ENCODE measurements at regions not wholly inside any gene's neighbourhood (a gene's known extent, or its start where the extent isn't known, plus 50 kb on each side); places are given as distances from the start of the nearest gene placed in this dataset.

DNA sequence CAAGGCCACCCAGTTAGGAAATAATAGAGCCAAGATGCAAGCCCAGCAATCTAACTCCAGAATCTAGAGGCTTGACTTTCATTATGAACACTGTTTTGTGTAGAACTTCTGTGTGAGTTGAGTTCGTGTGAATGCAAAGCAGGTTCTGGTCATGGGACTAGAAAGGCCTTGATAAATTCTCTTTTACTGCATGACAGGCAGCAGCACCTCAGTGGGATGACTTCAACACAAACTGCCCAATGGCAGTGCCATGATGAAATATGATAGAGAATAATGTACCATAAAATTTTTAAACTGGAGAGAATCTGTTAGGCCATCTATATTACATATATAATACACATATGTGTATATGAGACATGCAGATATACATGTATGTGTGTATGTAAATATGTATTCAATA lies 214.5 kb downstream of the KLF5 start:
- FAIRE-seq, result no peak

DNA sequence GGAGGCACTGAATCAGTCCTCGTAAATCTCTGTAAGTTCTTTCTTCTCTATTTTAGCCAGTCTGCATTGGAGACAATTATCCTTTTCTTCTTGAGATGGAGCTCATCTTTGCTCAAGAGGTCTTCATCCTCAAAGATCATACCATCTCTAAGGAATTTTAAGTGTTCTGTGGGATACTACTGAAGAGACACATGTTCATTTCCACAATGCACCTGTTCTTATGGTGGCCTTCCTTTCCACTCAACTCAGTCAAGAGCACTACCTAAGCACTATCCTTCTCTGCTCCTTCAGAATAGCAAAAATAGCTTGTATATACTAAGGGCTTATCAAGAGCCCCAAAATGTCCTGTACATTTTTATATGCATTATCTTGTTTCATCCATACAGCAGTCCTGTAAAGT lies 214.0 kb downstream of the KLF5 start:
- FAIRE-seq, result no peak

DNA sequence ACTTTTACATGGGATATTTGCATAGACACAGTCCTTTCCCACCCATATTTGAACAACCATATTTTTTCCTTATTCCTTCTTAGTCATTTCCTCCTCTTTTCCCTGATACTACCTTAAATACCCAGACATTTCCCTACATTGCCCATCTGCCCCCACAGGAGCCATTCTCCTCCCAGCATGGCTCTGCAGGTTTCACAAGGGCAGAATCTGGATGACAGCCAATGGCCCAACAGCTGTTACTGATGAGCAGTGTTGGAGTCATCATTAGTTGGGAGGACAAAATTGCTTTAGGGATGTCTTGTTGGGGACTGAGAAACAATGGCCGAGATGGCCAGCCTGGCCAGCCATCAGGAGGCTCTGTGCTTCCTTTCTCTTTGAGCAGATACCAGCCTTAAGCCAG lies 209.5 kb downstream of the KLF5 start:
- no peak for FAIRE-seq

DNA sequence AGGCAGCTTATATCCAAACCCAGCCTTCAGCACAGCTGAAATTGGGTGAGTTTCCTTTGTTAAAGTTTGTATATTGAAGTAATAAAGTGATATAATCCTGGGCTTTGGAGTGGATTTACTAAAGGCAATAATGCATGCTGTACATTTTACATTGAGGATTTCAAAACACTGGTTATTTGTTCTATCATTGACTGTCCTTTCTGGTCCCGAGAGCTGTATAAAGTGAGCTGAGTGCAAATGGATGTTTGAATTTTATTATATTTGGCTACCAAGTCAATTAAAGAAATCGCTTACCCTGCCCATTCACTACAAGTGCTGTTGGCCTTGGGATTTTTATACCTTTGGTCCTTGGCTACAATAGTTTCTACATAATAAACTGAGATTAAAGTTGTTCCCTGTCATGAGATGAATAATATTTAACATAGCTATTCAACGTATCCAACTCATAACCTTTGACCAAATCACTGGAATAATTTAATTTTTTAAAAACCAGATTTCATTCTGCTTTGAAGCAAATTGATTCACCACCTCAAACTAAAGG lies 207.9 kb downstream of the KLF5 start:
- FAIRE-seq, result no peak

DNA sequence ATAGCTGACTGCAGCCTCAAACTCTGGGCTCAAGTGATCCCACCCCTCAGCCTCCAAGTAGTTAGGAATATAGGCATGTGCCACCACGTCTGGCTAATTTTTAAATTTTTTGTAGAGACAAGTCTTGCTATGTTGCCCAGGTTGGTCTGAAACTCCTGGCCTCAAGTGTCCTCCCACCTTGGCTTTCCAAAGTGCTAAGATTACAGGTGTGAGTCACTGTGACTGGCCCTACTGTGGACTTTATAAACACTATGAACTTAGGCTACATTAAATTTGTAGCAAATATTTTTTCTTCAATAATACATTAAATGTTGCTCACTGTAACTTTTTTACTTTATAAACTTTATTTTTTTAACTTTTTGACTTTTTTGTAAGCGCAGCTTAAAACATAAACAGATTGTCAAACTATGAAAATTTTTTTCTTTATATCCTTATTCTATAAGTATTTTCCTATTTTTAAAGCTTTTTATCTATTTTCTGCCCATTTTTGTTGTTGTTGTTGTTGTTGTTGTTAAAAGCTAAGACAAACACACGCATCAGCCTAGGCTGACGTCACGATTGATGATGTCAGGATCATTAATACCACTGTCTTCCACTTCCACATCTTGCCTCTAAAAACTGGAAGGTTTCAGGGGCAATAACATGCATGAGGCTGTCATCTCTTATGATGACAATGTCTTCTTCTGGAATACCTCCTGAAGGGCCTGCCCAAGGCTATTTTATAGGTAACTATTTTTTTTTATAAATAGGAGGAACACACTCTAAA lies 204.2 kb downstream of the KLF5 start:
- FAIRE-seq, result no peak

DNA sequence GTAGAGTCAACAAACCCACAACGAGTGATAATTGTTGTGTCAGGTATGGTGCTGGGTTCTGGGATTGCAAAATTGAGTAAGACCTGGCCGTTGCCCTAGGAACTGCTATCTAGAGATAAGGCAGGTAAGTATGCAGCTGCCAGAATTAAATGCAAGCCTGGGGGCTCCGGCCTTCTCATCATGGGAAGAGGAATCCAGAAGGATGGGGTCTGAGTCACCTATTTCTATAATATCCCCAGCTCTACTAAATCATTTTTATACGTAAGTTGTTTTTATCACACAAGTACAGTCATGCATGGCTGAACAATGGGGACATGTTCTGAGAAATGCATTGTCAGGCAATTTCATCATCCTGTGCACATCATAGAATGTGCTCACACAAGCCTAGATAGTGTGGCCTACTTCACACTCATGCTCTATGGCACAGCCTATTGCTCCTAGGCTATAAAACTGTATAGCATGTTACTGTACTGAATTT lies 203.0 kb downstream of the KLF5 start:
- FAIRE-seq, result no peak

DNA sequence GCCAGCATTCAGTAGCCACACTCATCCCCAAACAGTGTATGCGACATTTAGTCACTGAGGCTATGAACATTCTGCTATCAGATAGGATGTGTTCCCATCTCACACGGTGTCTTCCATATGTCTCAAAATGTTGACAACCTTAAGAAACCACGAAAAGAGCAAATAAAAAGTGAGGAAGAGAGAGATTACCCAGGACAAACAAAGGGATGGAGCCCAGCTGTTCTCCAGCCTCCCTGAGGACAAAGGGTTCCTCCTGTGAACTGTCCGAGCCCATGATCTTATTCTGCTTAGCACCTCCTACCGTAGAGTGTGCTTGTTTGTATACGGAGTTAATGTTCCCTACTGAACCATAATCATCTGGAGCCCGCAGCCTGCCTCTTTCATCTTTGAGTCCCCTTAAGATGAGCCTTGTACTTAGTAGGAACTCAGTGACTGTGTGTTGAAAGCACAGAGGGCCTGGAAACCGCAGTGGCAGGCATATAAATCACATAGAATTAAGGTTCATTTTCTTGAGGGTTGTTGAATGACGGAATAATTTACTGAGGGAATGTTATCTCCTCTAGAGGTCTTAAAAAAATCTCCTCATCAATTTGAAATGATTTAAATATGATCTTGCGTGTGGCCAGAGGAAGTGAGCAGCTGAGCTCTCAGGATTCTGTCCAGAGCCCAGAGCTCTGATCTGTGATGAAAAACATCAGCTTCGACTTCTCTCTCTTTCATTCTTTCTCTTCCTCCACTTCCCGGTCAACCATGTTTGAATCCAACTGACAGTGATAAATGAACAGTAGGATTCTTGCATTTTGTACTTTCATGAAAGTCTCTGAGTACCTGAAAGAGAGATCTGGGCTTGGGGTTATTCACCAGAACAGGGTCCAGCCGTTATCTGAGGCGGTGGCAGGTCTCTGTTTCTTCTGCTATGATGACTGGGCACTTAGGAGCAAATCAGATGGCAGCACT lies 200.5 kb downstream of the KLF5 start:
- no peak for FAIRE-seq

DNA sequence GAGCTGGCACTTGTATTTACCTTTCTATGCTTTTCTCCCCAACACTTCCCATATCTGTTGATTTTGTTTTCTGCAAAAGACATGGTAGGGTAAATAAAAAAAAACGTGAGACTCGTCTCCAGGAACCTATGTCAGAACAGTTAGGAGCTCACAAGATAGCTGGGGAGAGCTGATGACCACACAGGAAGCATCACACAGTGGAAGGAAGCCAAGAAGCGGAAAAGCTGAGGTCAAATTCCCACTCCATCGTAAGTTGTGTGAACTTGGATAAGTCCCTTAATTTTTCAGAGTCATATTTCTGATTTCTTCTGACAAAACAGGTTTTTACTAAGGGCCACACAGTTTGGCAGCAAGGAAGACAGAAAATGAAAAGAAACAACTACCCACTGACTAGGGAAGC lies 199.6 kb downstream of the KLF5 start:
- no peak for FAIRE-seq

DNA sequence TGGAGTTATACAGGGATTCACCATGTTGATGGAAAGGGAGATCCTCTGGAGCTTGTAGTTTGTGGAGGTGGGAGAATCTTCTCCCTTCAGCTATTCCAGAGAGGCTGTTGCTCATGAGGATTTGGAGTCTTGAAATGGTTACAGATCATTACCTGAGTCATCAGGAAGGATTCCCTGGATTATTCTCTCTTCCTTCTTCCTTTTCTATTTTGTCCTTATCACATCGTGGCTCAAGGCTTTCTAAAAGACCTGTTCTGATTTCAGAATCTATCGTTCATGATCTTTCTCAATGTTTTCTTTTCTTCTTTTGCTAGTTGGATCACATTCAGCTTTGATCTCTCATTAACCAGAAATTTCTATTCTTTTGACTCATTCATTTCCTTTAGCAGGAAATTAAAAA lies 196.0 kb downstream of the KLF5 start:
- FAIRE-seq, result no peak

DNA sequence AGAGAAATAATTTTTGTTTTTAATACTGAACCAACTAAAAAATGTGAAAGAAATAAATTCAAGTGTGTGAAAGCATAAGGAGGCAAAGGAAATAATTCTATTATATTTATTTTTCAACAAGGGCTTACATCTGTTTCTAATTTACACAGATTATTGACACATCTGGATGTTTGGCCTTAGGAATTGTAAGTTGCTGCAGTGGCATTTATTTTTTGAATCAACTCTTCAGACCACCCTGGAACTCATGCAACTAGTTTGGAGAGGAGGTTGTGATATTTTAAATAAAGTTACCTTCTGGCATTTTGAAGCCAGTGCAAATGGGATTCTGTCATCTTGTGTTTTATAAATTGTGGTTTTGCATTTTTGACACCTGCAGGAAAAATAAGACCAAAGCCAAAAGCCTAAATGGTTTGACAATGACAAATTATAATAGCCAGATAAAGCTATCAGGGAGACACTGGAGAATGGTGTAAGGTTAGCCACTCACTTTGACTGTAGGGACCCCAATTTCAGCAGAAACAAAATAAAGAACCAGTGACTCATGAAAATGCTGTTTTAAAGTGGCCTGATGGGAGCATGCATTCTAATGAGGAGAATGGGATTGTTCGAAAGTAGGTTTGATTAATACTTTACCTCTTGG lies 192.9 kb downstream of the KLF5 start:
- no peak for FAIRE-seq

DNA sequence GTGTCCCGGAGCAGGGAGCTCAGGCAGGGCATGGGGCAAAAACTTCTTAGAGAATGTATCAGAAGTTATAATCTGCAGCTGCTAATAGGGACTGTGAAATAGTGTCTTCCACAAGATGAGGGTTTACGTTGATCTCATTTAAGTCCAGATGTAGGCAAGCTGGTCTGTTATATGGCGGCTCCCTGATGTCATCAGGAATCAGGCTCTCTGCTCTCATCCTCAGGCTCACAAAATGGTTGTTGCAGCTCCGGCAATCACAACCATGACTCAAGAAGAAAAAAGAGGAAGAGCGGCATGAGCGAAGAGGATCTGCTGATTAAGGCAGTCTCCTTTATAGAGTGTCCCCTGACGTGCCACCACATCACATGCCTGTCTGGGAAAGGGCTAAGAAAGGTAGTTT lies 191.3 kb downstream of the KLF5 start:
- no peak for FAIRE-seq

DNA sequence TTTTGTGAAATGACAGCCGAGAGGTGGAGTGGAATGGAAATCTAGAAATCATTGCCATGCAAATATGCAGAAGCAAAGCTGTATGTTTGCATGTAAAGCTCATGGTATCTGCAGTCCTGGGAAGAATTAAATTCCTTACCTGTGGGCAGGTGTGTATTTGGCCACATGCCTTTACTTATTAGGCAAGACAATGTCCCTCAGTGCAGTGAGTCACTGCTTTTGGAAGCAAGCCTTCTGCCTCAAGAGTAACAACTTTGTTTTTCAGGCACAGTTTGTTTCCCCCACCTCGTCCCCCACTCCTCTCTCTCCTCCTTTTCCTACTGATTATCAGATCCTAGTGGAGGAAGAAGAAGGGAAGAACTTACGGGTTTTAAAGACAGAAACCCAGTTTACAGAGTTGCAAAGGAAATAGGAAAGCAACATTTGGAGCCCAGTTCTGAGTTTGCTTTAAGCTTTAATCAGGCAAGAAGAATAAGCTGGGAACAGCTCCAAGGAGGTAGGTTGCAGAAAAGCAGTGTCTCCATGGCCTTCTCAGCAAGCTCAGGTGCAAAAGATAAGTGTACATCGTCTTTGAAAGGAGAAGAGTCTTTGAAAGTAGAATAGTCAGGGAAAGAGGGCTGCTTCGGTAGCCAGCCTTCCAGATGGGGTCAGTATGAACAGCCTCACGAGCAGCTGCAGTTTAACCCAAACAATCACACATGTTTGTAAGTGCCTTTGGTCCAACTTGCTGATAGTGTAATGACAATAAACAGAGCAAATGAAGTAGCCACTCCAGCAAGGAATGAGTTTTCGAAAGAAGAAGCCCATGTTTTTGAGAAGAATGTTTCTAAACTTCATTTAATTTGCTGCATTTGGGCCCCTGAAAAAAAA lies 190.1 kb downstream of the KLF5 start:
- FAIRE-seq, result no peak

DNA sequence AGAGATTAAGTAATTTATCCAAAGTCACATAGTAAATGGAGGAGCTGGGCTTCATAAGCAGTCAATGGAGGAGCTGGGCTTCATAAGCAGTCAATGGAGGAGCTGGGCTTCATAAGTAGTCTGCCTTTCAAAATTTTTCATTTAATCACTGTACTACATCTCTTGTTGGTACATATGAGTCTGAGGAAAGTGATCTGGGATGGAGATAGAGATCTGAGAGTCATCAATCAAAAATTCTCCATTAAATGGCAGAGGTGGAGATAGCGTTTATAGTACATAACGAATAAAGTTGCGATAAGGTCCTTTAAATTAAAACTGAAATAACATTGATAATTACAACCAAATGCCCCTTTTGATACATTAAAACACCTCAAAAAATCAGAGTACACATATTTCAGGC lies 189.3 kb downstream of the KLF5 start:
- FAIRE-seq, result no peak

DNA sequence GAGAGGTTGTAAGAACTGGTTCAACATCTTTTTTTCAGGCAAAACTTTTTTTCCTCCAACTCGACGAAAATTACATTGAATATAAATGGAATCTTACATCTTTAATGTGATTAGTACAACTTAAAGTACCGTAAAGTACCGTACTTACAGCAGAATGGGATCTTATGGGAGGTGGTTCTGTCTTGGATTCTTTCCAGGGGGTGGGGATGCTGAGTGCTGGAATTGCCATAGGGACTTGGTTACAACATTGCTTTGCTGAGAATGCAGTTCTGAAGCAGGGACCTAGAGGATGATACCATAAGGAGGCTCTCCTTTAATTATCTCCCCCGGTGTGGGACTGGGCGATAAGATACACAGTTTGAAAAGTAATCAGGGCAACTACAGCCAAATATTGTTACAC lies 186.4 kb downstream of the KLF5 start:
- no peak for FAIRE-seq

DNA sequence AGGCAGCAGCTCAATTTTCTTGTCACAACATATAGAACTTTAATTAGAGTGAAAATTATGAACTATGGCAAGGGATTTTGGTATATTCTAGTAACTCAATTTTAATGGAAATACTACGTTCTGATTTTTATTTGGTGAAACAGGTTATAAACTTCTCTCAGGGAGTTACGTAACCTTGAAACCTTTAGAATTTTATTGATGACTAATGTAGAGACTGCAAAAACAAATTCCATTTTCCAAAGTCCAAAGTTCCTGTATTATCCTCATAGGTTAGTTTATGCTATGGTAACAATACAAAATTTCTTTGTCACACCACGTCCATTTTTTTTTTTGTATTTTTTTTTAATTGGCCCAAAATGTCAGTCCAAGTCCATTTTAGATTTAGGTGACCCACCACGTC lies 185.7 kb downstream of the KLF5 start:
- FAIRE-seq, result no peak

DNA sequence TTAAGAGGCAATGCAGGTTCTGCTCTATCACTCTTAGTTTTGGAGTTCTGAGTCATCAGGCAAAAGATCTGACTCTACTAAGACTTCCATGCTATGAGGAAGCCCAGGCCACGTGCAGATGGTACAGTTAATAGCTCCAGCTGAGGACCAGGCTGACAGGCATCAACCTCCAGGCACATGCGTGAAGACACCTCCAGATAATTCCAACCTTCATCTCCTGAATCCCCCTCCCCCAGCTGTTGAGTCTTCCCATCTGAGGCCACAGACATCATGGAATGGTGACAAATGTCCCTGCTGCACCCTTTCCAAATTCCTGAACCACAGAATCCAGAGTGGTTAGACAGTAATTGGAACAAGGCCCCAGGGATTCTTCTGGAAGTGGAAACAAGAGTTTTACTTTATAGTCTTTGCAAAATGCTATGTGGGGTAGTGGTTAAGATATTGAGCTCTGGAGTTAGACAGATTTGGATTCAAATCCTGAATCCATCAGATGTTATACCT lies 183.8 kb downstream of the KLF5 start:
- no peak for FAIRE-seq

DNA sequence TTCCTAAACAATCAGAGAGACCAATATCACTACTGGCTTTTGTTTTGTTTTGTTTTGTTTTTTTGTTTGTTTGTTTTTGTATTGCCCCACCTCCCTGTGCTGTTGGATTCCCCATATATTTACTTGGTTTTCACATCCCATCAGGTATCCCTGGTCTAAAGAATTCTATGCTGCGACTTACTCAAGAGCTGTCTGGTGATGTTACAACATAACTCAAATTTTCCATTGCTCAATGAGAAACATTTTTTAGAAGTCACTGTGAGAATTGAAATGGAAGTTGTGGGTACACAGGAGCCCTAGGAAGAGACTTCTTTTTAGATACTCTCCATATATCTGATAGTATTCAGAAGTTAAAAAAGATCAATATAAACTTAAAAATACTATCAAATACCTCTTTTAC lies 181.4 kb downstream of the KLF5 start:
- FAIRE-seq, result no peak

DNA sequence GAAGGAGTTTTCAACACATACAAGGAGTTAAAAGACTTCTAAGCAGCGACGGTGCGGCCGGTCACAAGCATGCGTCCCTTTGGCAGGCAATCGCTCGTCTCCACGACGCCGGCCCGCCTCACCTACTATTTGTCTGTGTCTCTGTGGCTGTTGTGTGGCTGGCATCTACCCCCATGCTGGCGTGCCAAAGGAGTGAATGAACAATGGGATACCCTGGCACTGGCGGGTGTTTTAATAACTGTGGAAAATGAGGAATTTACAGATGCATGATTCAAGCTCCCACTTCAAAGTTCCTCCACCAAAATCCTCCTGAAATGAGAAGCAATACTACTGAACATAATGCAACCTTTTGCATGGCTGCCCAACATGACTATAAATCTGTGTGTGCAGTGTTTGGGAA lies 176.6 kb downstream of the KLF5 start:
- FAIRE-seq, result no peak

DNA sequence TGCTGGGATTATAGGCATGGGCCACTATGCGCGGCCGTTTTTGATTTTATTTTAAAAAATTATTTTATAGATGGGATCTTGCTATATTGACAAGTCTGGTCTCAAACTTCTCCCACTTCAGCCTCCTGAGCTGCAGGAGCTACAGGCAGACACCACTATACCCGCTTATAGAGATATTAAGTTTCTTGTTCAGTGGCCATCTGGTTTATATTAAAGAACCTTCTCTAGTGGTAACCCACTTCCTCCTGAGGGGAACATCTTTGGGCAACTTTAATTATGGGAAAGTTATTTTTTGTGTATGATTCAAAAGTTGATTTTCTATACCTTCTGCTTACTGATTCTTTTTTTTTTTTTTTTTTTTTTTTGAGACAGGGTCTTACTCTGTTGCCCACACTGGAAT lies 172.7 kb downstream of the KLF5 start:
- no peak for FAIRE-seq

DNA sequence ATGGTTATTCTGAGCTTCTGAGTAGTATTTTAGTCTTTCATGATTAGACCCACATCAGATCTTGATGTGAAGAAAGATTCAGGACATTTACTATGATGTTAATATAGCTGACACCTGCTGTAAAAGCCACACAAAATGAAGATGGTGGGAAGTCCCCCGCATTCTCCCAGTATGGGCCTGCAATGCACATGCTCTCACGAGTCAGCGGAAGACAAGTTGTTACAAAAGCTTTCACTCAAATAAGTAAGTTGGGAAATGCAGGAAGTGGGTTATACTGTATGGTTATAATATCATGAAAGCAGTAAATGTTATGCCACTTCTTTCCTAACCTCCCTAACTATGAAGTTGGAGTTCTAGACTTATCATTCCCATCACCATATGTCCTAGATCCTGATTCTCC lies 171.9 kb downstream of the KLF5 start:
- FAIRE-seq, result no peak

DNA sequence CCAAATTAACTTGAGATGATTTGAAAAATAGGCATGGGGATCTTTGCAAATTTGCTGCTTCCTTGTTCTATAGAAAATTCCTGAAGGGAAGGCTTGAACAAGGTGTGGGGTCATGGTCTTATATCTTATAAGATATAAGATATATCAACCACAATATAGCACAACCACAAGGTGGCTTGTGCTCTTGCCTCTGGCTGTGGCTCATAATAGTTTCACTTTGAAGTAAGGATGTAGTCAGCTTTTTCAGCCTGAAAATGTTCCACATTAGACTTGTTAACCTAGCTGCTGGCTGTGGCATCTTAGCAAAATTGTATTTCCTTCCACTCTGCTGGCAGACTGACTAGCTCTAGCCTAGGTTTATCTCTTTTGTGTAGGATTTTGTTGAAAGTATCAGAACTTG lies 169.7 kb downstream of the KLF5 start:
- FAIRE-seq, result no peak

DNA sequence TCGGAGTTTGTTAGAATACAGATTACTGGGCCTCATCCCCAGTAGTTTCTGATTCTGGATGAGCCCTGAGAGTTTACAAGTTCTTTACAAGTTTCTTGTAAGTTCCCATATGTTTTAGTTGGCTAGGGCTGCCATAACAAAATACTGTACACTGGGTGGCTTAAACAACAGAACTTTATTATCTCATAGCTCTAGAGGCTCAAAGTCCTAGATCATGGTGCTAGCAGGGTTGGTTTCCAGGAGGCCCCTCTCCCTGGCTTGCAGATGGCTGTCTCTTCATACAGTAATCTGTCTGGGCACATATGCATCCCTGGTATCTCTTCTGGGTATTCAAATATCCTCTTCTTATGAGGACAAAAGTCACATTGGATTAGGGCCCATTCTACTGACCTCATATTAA lies 167.2 kb downstream of the KLF5 start:
- no peak for FAIRE-seq
